Nephron (organoid): ENCODE measurements at regions not wholly inside any gene's neighbourhood (a gene's known extent, or its start where the extent isn't known, plus 50 kb on each side); places are given as distances from the start of the nearest gene placed in this dataset.
"Not testable (repeated sequence)": the region's sequence is repeated elsewhere in the genome, so short reads cannot be mapped to it uniquely, and the experiment has no call there.

Source experiments
- H3K27ac Mint-ChIP-seq, 3 experiments: 2 replicates each; pipeline ENCODE4 v1.8.0; 2020; ENCODE audit warnings: mixed read lengths in 3 of 3, mild to moderate bottlenecking in 2 of 3, moderate library complexity in 1 of 3
- H3K27me3 Mint-ChIP-seq: 2 replicates; pipeline ENCODE4 v1.8.0; 2021; ENCODE audit warnings: low read depth, mild to moderate bottlenecking, moderate library complexity, mixed read lengths
- H3K36me3 Mint-ChIP-seq: 2 replicates; pipeline ENCODE4 v1.8.0; 2020; ENCODE audit warnings: low read depth, mixed read lengths
- H3K4me1 Mint-ChIP-seq: 2 replicates; pipeline ENCODE4 v1.8.0; 2020; ENCODE audit warnings: mixed read lengths
- H3K4me3 Mint-ChIP-seq, 3 experiments: 2 replicates each; pipeline ENCODE4 v1.8.0; 2020; ENCODE audit warnings: mild to moderate bottlenecking in 3 of 3, mixed read lengths in 3 of 3, moderate library complexity in 2 of 3
- H3K9me3 Mint-ChIP-seq: 2 replicates; pipeline ENCODE4 v1.8.0; 2020; ENCODE audit warnings: mixed read lengths
- TF ChIP-seq, protein P1 (sequence below), 3 experiments: fragments of 200-600 bp; sonication (generic); IDR thresholded peaks; one replicate each; pipeline ENCODE4 v1.5.0; 2021; ENCODE audit warnings: antibody characterized with exemption in 3 of 3; ENCODE audit not compliant: unreplicated experiment in 3 of 3

DNA sequence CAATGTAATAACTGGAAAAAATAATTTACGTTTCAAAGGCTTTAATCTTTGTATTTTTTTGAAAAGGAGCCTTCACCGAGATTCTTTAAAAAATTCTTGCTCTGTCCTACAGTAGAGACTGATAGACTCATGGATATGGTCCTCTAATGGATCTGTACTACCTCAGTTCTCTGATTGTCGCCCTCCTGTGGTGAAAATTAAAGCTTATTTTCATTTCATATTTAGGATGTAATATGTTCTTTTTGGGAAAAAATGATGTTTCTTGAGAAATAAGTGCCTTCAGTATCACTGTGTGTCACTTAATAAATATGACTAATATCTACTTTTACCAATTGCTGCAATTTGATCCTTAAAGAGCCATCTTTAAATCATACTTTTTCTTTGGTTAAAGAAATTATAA is 4593.3 kb upstream of the OR11H1 start:
- H3K27me3 Mint-ChIP-seq, H3K27ac Mint-ChIP-seq, H3K4me3 Mint-ChIP-seq, H3K4me1 Mint-ChIP-seq, H3K36me3 Mint-ChIP-seq: not testable (repeated sequence)
- peaks cover 61% of the 10 kb centered on the region for H3K9me3 Mint-ChIP-seq

DNA sequence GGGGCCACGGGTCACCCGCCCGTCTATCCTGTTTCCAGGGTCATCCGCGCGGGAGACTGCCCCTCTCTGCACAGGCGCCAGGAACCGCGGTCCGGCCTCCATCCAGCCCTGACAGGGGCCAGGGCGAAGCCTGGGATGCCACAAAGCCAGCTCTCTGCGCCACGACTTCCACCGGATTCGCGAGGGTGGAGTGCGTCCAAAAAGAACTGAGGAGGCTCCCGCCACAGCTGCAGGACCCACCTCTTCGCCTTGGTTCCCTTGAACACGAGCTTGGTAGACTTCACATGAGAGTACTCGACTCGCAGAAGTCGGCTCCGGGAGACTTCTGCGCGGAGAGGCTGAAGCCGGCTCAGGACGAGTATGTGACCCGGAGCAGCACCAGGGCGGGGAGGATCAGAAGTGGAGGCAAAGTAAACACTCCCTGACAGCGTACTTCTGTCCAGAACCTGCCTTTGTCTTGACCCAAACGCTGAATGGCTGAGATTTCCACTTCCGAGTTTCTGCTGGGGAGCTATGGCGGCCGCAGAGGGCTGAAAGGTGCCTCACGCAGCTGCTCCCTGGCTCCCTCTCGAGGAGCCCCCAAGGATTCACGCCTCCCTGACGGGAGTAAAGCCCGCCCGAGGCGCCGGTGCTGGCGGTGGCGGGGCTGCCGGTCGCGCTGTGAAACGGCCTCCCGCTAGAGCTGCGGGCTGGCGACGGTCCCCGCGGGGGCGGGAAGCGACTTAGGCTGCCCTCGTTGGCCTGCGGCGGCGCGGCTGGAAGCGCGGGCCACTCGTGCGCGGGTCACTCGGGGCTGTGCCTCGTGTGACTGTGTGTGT is 4566.7 kb upstream of the OR11H1 start:
- Mint-ChIP-seq H3K4me3 (no peak overlapping the region), H3K27me3 (no peaks in the 10 kb centered on the region), H3K4me1 (no peaks in the 10 kb centered on the region), H3K27ac (no peak overlapping the region), H3K9me3 (peaks cover 60% of the 10 kb centered on the region), H3K36me3 (peaks cover 4% of the 10 kb centered on the region)
- TF ChIP-seq, protein P1, sequence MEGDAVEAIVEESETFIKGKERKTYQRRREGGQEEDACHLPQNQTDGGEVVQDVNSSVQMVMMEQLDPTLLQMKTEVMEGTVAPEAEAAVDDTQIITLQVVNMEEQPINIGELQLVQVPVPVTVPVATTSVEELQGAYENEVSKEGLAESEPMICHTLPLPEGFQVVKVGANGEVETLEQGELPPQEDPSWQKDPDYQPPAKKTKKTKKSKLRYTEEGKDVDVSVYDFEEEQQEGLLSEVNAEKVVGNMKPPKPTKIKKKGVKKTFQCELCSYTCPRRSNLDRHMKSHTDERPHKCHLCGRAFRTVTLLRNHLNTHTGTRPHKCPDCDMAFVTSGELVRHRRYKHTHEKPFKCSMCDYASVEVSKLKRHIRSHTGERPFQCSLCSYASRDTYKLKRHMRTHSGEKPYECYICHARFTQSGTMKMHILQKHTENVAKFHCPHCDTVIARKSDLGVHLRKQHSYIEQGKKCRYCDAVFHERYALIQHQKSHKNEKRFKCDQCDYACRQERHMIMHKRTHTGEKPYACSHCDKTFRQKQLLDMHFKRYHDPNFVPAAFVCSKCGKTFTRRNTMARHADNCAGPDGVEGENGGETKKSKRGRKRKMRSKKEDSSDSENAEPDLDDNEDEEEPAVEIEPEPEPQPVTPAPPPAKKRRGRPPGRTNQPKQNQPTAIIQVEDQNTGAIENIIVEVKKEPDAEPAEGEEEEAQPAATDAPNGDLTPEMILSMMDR (IDR thresholded peaks at IDR 0.05; ENCODE audit: unreplicated experiment in 3 of 3), result no peak

DNA sequence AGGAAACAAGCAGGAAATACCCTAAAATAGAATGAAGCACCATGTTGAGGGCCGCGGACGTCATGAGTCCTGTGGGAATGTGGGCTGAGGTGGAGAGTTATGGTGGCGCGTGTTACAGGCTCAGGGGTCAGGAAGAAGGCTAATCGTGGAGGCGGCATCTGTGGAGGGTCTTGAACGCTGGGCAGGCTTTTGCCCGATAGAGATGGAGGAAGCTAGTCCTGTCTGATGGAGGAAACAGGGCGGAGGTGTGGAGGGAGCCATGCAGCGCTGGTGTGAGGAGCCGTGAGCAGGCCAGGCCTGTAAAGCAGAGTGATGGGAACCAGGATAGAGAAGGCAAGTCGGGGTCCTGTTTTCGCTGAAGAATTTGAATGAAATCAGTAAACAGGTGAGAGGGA is 4566.1 kb upstream of the OR11H1 start:
- H3K36me3 Mint-ChIP-seq, H3K27ac Mint-ChIP-seq, H3K4me1 Mint-ChIP-seq, H3K27me3 Mint-ChIP-seq, H3K4me3 Mint-ChIP-seq: not testable (repeated sequence)
- H3K9me3 Mint-ChIP-seq, result peaks cover 56% of the 10 kb centered on the region
